HG03064 (cell line): ENCODE measurements at regions not wholly inside any gene's neighbourhood (a gene's known extent, or its start where the extent isn't known, plus 50 kb on each side); places are given as distances from the start of the nearest gene placed in this dataset.
A peak's percentile ranks its signal among the peaks of the same experiment; 100 is the strongest.

Experiments used
- ATAC-seq: cut with Tn5 transposase; IDR thresholded peaks from one replicate; pipeline ENCODE4 v1.9.1; 2021; ENCODE audit warnings: low read depth; ENCODE audit not compliant: unreplicated experiment

DNA sequence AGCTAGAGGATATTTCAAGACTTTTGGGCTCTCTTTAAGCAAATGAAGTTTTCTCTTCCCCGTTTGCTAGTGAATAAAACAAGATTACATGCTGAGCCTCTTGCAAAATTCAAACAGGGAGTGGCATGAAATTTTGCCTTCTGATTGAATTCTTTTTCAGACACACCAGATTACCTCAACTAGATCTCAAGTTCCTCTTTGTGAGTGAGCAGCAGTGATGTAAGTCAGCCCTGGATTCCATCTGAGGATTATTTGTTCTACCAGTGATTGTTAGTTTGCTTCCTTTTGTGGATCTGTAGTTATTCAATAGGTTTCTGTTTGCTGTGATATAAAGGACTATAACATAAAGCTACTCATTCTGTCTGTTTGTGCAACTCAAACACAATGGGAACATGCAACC is 407.7 kb downstream of the LMO7 start:
- no peak for ATAC-seq

DNA sequence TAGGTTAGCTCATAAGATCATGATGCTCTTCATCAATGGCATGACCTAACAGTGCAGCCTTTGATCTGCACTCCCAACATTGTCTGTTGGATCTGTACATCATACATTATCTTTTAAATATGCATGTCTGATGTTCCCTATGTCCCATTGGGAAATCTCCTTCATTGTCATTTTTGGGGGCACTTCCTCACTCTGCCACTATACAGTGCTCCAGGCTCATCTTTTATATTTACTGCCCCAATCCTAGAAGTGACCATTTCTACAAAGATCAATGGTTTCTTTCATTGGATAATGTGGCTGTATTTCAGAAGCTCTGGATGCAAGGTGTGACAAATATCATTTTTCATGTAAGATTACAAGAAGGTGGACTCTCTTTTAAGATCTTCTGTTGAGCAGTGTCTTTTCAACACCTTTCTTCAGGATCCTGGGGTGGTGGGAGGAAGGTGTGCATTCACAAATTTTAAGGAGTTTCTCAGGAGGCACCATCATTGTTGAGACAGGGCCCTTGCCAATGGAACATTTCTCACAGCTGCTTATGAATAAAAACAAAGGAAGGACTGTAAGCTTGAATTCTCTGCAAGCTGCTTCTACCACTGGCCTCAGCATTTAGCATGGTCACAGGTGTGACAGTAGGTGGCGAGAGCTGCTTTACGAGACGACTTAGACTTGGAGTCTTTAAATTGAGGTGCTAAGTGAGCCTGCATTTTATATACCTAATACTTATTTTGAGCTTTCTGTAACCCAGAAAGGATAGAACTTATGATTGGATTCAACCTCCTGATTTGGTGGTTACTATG is 403.0 kb downstream of the LMO7 start:
- ATAC-seq: no peak

DNA sequence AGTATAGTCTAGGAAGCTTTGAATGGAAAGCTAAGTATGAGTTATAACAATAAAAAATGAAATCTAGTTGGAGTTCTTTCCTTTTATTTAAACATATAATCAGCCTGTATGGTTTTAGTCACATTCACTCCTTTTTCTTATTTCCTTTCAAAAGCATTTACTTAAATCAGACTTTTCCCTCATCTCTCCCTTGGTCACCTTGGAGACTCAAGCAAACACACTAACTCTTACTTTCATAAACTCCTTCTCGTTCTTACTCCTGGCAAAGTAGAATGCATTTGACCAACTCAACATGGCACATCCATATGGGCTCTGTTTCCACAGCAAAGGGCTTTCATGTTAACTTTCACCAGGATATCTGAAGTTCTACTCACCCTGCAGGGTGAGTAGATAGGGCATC is 400.0 kb downstream of the LMO7 start:
- no peak for ATAC-seq

DNA sequence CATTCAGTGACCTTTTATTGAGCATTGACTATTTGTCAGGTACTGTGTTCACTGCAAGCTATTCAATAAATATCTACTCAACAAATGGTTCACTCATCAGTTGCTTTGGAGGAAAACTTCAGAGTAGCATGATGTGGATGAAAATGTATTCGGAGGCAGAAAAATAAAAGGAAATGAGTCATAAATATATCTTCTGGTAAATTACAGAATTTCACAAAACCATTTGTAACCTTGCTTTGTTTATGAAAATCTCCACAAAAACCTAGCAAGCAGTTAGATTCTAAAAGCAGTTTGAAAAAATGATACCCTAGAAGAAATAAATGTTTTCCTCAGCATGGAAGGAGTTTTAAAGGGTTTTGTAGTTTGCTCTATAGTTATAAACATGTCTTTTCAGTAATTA is 399.6 kb downstream of the LMO7 start:
- no peak for ATAC-seq

DNA sequence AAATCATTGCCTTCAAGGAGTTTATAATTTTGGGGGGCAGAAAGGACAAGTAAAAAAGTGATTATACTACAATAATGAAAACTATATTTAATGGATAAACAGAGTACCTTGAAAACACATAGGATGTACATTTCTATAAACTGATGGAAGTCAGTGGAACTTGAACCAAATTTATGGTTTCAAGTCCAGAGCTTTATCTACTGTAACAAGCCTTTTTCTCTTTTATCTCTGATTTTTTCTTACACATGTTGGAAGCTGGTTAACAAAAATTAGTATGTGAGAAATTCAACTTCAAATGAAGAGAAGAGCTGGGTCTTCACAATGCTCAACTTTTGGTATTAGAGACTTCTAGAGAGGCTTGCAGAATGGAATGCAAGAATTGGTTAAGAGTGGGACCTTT is 393.6 kb downstream of the LMO7 start:
- ATAC-seq: no peak

DNA sequence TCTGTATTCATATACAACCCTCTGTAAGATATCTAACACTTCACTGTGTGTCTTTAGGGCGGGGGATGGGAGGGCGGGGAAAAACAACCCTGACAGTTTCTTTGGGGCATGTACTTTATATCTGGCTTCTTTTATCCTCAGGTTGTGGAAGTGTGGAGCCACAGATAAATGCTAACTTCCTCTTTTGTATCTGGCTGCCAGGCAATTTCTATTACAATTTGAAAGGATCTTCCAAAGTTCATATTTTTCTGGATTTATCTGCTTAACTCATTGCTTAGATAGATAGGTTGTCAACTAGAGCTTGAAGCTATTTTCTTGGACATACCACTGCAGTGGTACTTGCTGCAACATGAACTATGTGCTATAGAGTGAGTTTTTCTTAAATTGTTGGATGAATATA is 393.0 kb downstream of the LMO7 start:
- no peak for ATAC-seq

DNA sequence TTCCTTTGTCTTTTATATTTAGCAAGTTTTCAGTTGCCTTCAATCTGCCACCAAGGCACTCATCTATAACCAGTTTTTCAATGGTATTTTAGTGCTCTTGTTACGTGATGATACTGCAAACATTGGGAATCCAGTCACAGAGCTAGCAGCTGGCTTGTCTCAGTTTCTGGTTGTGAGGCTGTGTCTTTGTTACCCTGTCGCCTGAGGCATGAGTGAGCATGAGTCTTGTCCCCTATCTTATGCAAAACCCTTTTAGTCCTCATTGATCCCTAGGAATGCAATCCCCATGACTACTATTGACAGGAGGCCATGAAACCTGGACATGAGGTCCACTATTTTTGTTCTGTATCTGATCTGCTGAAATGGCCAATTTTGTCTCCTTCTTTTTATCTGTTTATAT is 391.0 kb downstream of the LMO7 start:
- ATAC-seq: no peak

DNA sequence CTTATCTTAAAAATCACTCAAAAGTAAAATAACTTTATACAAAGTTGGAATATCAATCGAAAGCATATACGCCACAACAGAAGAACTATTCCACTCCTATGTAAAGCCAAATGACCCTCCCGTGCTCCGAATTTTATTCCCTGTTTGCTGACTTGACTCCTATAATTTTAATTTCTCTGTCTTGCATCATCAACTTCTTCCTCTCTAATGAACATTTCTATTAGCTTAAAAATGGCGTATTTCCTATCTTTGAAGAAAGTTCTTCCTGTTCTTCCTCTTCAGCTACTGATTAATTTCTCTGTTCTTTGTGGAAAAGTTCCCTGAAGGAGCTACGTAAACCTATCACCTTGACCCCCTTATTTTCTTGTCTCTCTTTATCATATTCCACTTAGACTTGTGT is 389.3 kb downstream of the LMO7 start:
- ATAC-seq: no peak

DNA sequence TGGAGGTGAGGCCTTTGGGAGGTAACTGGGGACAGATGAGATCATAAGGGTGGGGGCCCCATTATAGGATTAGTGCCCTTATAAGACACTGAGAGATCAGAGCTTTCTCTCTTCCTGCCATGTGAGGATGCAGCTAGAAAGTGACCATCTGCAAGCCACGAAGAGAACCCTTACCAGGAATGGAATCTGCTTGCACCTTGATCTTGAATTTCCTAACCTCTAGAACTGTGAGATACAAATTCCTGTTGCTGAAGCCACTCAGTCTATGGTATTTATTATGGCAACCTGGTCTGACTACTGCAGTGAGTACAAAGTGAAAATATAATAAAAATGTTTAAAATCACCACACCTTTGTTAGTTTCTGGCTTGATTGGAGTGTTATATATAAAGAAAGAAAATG is 388.0 kb downstream of the LMO7 start:
- ATAC-seq: no peak

DNA sequence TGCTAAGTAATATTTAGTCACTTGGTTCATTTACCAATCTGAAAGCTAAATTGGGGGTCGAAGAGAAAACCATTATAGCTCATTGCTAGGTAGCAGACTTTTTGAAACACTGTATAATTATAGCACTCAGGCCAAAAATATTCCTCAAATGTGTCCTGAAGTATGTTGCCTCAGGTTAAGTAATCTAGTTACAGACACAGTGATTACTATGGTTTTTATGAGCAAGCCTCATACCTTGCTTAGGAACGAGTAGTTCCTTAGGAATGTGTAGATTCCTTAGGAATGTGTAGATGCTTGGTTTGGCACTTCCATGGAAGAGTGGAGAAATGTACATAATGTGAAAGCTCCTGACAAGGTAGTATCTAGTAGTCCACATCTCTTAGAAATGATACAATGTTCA is 387.5 kb downstream of the LMO7 start:
- no peak for ATAC-seq

DNA sequence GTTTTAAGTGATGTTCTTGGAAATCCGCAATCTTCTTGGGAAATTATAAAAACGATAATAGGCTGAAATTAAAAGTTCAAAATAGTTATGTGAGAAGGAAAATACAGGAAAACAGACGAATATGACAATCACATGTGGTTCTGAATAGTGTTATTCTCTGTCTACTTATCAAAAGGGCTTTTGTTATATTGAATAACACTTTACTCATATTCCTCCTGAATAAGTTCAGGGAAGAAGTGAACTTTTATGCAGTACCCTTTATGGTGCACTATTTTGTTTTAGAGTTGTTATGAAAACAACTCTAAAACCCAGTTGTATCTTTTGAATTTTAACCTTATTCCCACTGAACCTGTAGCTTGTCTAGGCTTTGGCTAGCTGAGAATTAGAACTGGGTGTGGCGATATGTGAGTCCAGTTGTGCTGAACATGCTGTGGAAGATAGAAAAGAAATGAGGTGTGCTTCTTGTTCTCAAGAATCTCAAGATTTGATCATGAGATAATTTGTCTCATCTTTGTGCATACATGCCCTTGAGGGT is 384.4 kb downstream of the LMO7 start:
- no peak for ATAC-seq

DNA sequence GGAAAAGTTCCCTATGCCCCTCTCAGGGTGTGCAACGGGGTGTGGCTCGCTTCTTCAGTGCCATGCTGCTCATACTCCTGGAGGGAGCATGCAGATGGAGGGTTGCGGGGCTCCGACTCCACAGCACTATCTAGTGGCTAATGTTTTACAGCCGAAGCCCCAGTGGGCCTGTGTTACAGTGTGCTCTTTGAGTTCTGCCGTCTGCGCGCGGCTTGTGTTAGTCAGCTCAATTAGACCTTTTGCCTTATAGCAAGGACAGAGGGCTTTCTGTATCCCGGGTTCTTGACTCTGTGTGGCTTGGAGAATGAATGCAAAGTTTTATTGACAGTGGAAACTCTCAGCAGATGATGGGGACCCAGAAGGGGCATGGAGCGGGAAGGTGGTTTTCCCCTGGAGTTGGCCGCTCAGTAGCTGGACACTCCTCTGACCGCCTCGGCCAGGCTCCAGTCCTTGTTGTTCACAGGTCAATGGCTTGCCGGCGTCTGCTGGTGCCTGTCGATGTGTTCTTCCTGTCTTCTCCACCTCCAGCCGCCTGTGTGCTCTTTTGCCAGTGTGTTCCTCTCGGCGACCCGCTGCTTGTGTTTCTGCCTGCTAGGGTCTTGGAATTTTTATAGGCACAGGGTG is 383.4 kb downstream of the LMO7 start:
- ATAC-seq: no peak

DNA sequence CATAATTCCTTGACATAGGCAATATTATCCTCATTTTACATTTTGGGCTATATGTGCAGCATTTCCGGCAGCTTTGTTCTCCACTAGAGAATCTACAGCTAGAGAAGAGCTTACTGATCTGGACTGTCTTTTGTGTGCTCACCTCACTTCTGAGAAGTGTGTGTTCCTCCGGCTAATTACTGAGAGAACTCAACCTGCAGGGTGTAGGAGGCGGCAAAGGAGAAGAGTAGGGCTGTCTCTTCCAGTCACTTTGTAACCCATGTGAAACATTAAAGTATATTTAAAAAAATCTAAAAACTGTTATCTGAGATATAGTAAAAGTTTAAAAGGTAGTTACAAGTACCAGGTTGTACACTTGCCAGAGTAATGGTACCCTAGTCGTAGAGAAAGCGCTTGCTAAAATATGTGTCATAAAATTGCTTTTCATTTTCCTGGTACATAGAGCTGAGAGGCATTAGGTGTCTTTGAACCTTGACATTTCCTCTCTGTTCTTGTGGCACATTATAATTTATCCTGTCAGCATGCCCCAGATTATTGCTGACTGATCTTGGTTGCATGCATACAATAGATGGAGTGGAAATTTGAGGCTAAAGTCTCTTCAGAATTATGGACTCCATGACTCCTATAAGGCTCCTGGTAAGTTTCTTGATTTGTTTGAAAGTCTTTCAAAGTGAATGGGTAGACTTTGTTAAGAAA is 381.9 kb downstream of the LMO7 start:
- ATAC-seq: no peak

DNA sequence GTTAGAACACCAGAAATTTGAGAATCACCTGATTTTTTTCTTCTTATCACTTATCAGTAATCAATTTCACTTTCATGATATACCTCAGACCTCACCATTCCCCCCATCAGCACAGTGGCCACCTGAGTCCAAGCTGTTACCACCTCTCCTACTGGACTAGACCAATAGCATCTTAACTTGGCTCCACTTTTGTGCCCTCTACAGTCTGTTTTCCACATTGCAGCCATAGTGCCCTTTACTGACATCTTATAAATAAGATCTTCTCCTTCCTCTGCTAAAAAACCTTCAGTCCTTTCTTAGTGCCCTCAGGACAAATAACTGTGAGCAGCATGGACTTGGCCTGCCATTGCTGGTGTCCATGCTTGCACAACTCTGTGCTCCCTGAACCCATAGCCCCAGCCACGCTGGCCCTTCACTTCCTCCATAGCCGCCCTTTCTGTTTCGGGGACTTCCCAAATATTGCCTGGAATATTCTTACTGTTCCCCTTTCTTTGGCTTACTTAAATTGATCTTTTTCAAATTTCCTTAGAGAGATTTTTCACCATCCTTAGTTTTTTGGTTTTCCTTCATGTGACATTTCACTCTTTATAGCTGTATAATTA is 380.8 kb downstream of the LMO7 start:
- ATAC-seq: peak; percentile 69

DNA sequence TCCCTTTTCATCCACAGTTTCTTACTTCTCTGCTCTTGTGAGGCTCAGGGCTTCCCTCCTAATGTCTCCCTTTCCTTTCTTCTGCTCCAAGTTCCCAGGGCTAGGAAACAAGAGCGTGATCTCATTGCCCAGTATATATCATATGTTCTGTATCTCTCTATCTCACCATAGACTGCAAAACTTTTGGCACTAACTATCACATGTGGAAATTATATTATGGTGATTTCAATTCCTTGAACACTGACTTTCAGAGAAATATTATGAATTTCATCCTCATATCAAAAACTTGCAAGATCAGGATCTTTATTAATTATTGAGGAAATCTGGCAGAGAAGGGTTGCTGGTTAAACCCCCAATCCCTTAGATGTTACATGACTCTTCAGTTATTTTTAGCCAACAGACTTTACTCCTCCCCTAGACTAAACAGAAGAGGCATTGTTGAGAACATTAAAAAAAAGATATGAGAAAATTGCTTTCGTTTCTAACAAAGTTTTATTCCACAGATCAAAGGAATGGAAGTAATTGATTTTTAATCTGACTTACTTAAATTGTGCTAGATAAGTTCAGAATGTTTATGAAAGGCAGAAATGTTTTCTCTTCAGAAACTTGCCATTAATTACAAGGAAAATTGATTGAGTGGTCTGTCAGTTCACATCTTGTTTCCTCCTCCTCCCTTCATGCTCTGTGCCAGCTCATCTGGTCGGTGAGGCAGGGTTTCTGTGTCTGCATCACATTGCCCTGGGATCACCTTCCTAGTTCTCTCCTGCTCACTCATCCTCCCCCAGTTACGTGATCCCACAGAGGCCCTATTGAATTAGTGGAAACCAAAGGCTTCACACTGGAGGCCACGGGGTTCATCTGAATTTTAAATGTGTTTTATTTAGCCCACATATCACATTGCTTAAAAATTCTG is 378.5 kb downstream of the LMO7 start:
- ATAC-seq: no peak

DNA sequence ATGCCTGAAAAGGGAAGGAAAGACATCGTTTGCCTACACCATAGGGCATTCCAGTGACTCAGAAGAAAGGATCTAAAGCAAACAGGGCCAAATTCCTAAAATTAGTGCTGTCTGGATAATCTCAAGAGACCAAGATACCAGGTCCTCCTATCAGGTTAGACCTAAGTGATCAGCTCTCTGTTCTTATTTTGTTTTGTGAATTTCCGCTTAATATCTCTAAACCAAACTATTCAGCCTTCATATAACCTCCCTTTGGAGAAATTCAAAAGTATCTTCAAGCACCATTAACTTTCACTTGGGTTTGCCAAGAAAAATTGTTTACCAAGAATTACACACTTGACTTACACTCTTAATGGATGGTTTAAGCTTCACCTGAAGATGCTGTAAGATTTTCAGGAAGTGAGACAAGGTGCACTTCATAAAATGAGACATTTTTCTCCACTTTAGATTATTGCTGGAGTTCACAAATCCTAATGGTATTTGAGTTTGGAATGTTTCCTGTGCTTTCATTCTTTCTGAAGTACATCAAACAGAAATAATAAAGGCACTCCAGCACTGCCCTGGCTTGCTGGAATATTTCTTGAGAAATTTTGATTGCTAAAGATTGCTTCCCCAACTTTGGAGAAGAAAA is 376.1 kb downstream of the LMO7 start:
- ATAC-seq: no peak

DNA sequence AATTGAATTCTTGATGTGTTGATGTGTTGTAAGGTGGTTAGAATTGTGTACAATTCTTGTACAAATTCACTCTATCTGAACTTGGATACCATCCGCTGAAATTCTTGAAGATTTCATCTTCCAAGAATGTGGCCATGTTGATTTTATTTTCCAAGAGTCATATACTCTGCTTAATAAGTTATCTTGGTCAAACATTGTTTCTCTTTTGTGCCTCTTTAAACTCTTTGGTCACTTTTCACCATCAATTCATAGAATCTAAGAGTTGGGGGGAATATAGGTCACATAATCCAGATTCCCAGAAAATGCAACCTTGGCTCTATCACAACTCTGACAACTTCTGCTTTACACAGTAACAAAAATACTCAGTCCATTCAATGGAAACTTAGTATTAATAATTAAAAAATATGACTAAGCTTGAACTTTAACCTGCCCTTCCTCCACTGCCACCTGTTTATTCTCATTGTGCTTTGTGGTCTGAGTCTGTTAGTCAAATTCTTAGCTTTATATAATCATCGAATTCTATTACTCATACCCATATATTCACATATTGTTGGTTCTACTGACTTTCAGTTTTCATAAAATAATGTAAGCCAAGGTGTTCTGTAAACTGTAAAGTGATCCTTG is 373.2 kb downstream of the LMO7 start:
- ATAC-seq: no peak

DNA sequence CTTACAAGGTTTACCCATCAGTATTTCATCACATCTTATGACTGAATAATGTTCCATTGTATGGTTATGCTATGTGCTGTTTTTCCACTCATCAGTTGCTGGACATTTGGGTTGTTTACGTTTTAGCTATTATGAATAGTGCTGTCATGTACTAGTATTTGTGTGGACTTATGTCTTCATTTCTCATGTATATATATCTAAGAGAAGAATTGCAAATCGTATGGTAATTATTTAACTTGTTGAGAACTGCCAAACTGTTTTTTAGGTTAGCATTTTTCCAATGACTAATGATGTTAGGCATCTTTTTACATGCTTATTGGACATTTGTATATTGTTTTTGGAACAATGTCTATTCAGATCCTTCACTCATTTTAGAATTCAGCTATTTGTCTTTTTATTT is 368.3 kb downstream of the LMO7 start:
- ATAC-seq: no peak

DNA sequence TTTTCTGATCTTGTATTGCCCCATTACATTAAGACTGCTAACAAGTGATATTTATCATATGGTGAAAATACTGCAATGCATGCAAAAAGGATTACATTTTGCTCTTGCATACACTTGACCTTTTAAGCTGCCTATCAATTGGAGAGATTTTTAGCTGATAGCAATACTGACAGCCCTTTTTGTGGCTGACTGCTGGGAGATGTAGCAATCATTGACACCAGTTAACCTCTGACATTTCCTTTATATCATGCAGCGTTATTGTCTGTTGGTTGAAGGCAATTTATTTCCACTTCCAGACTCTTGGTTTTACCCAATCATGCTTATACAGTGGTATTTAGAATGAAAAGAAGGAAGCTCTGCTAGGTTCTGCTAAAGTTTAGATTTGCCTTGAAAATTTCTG is 364.0 kb downstream of the LMO7 start:
- ATAC-seq: no peak
